SK-N-SH treated with all-trans-retinoic acid at 6 μM for 48 hours (cell line): ENCODE measurements at regions not wholly inside any gene's neighbourhood (a gene's known extent, or its start where the extent isn't known, plus 50 kb on each side); places are given as distances from the start of the nearest gene placed in this dataset.

Experiments
- ATAC-seq: fragments of 200-7000 bp; cut with Tn5 transposase; 3 replicates; pipeline ENCODE4 v1.9.1; 2020; ENCODE audit warnings: mild to moderate bottlenecking, moderate library complexity
- ARNTL ChIP-seq: fragments of 450-650 bp; formaldehyde crosslinking; IDR thresholded peaks from 2 replicates; pipeline ENCODE4 v1.5.0; 2020; ENCODE audit warnings: low read depth, mild to moderate bottlenecking, moderate library complexity, borderline replicate concordance
- BACH2 ChIP-seq: fragments of 250-450 bp; sonication (Bioruptor Pico); IDR thresholded peaks from 2 replicates; pipeline ENCODE4 v1.9.0; 2021; ENCODE audit warnings: mild to moderate bottlenecking, borderline replicate concordance
- CSDC2 ChIP-seq: fragments of 250-450 bp; sonication (Bioruptor Pico); IDR thresholded peaks from 2 replicates; pipeline ENCODE4 v1.5.0; 2020; ENCODE audit warnings: mild to moderate bottlenecking, moderate library complexity
- GLIS3 ChIP-seq: fragments of 250-450 bp; sonication (Bioruptor Pico); IDR thresholded peaks from 2 replicates; pipeline ENCODE4 v1.5.0; 2020; ENCODE audit warnings: mild to moderate bottlenecking, moderate library complexity
- ISL1 ChIP-seq: fragments of 250-450 bp; sonication (Bioruptor Pico); IDR thresholded peaks from 2 replicates; pipeline ENCODE4 v2.1.2; 2022; ENCODE audit warnings: mild to moderate bottlenecking, moderate library complexity
- OSR1 ChIP-seq: fragments of 250-450 bp; sonication (Bioruptor Pico); IDR thresholded peaks from 2 replicates; pipeline ENCODE4 v1.8.0; 2022; ENCODE audit warnings: moderate library complexity, mild to moderate bottlenecking, inconsistent platforms
- RARB ChIP-seq: fragments of 250-450 bp; sonication (Bioruptor Pico); IDR thresholded peaks from 2 replicates; pipeline ENCODE4 v1.8.0; 2021; ENCODE audit warnings: mild to moderate bottlenecking, moderate library complexity
- TCF4 ChIP-seq: fragments of 250-450 bp; sonication (Bioruptor Pico); IDR thresholded peaks from 2 replicates; pipeline ENCODE4 v1.8.0; 2021; ENCODE audit warnings: mild to moderate bottlenecking, moderate library complexity, borderline replicate concordance
- TOX ChIP-seq: fragments of 250-450 bp; sonication (Bioruptor Pico); IDR thresholded peaks from 2 replicates; pipeline ENCODE4 v1.8.0; 2021; ENCODE audit warnings: mild to moderate bottlenecking, moderate library complexity, borderline replicate concordance
- ZC3H10 ChIP-seq: fragments of 250-450 bp; sonication (Bioruptor Pico); IDR thresholded peaks from 2 replicates; pipeline ENCODE4 v1.5.1; 2021; ENCODE audit warnings: mild to moderate bottlenecking, moderate library complexity
- ZFP3 ChIP-seq: fragments of 250-450 bp; sonication (Bioruptor Pico); IDR thresholded peaks from 2 replicates; pipeline ENCODE4 v1.5.0; 2020; ENCODE audit warnings: mild to moderate bottlenecking, moderate library complexity
- ZFP30 ChIP-seq: fragments of 450-650 bp; formaldehyde crosslinking; IDR thresholded peaks from 2 replicates; pipeline ENCODE4 v1.5.0; 2022; ENCODE audit warnings: mild to moderate bottlenecking, moderate library complexity
- ZNF565 ChIP-seq: fragments of 450-650 bp; formaldehyde crosslinking; conservative IDR thresholded peaks from 2 replicates; pipeline ENCODE4 v1.5.0; 2020; ENCODE audit warnings: low read depth, mild to moderate bottlenecking, moderate library complexity
- ZNF70 ChIP-seq: fragments of 450-650 bp; formaldehyde crosslinking; IDR thresholded peaks from 2 replicates; pipeline ENCODE4 v1.5.0; 2020; ENCODE audit warnings: mild to moderate bottlenecking, moderate library complexity
- ZNF8 ChIP-seq: fragments of 450-650 bp; formaldehyde crosslinking; IDR thresholded peaks from 2 replicates; pipeline ENCODE4 v1.5.0; 2020; ENCODE audit warnings: mild to moderate bottlenecking, moderate library complexity
- TF ChIP-seq, protein P1 (sequence below): fragments of 250-450 bp; sonication (Bioruptor Pico); IDR thresholded peaks from 2 replicates; pipeline ENCODE4 v1.5.0; 2020; ENCODE audit warnings: mild to moderate bottlenecking, moderate library complexity
- TF ChIP-seq, protein P2 (sequence below): fragments of 250-450 bp; sonication (Bioruptor Pico); IDR thresholded peaks from 2 replicates; pipeline ENCODE4 v1.5.1; 2020; ENCODE audit warnings: low read depth, mild to moderate bottlenecking, moderate library complexity
- TF ChIP-seq, protein P3 (sequence below): fragments of 250-450 bp; sonication (Bioruptor Pico); IDR thresholded peaks from 2 replicates; pipeline ENCODE4 v1.8.0; 2020; ENCODE audit warnings: mild to moderate bottlenecking, moderate library complexity, borderline replicate concordance
- TF ChIP-seq, protein P4 (sequence below): fragments of 250-450 bp; sonication (Bioruptor Pico); IDR thresholded peaks from 2 replicates; pipeline ENCODE4 v1.8.0; 2021; ENCODE audit warnings: low read depth, mild to moderate bottlenecking, moderate library complexity, borderline replicate concordance

DNA sequence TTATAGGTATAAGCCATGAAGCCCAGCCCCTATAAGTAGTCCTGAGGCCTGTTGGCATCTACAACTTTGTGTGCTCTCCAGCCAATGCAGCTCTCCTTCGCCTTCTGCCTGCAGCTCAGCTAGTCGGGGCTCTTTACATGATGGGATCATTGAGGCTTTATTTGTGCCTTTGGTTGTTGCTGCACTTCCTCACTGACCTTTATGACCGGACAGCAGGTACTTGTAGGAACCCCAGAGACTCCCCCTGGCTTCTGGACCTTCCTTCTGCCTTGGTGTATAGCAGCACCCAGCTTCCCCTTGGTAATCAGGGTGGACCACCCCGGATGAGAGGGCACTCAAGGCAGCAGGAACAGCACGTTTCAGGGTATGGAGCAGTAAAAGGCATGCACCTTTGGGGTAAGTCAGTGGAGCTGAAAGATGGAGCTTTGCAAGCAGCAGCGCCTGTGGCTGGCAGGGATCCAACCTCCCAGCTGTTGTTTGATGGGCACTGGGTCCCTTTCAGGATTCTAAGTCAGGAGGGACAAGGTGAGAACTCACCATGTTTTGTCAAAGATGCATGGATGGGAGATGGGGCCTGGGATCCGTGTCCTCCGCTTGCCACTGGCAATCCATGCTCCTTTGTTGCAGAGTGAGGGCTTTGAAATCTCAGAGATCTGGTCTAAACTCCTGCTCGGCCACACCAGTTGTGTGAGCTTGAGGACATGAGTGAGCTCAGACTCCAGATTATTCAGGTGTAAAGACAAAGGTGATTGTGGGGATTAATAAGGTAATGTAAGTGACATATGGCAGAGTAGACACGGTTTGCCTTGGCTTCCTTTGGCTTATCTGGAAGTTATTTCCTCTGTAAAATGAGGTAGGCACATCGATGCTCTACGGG lies 65.1 kb upstream of the KLF13 start:
- ATAC-seq = no peak
- no peak for TF ChIP-seq GLIS3
- no peak for TF ChIP-seq ZC3H10 (CRISPR knock-in tag)
- TF ChIP-seq, protein P1, sequence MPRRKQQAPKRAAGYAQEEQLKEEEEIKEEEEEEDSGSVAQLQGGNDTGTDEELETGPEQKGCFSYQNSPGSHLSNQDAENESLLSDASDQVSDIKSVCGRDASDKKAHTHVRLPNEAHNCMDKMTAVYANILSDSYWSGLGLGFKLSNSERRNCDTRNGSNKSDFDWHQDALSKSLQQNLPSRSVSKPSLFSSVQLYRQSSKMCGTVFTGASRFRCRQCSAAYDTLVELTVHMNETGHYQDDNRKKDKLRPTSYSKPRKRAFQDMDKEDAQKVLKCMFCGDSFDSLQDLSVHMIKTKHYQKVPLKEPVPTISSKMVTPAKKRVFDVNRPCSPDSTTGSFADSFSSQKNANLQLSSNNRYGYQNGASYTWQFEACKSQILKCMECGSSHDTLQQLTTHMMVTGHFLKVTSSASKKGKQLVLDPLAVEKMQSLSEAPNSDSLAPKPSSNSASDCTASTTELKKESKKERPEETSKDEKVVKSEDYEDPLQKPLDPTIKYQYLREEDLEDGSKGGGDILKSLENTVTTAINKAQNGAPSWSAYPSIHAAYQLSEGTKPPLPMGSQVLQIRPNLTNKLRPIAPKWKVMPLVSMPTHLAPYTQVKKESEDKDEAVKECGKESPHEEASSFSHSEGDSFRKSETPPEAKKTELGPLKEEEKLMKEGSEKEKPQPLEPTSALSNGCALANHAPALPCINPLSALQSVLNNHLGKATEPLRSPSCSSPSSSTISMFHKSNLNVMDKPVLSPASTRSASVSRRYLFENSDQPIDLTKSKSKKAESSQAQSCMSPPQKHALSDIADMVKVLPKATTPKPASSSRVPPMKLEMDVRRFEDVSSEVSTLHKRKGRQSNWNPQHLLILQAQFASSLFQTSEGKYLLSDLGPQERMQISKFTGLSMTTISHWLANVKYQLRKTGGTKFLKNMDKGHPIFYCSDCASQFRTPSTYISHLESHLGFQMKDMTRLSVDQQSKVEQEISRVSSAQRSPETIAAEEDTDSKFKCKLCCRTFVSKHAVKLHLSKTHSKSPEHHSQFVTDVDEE (CRISPR knock-in tag) = no peak

DNA sequence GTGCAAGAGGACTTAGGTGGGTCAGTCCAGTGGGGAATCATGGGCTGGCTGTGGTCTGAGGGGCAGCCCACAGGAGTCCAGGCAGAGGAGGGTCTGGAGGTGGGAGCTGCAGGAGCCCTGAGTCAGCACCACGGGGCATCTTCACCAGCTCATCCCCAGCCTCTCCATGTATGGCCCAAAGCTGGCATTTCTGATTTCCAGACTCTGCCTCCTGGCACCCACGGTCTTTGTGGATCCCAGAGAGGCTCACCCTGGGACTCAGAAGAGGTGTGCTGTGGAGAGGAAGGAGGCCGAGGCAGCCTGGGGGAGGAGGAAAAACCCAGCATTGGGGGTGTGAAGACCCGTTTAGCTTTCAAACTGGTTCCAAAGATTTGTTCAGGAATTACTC lies 64.5 kb upstream of the KLF13 start:
- ATAC-seq = no peak
- TF ChIP-seq ISL1 (CRISPR knock-in tag) (no peak), BACH2 (CRISPR knock-in tag) (no peak), ARNTL (CRISPR knock-in tag) (no peak), ZNF8 (CRISPR knock-in tag) (no peak), TOX (CRISPR knock-in tag) (no peak), RARB (CRISPR knock-in tag) (no peak), OSR1 (CRISPR knock-in tag) (no peak), CSDC2 (CRISPR knock-in tag) (no peak), ZFP30 (CRISPR knock-in tag) (no peak), ZNF565 (CRISPR knock-in tag) (no peak), ZNF70 (CRISPR knock-in tag) (no peak), ZFP3 (CRISPR knock-in tag) (no peak), TCF4 (CRISPR knock-in tag) (no peak)
- TF ChIP-seq, protein P2, sequence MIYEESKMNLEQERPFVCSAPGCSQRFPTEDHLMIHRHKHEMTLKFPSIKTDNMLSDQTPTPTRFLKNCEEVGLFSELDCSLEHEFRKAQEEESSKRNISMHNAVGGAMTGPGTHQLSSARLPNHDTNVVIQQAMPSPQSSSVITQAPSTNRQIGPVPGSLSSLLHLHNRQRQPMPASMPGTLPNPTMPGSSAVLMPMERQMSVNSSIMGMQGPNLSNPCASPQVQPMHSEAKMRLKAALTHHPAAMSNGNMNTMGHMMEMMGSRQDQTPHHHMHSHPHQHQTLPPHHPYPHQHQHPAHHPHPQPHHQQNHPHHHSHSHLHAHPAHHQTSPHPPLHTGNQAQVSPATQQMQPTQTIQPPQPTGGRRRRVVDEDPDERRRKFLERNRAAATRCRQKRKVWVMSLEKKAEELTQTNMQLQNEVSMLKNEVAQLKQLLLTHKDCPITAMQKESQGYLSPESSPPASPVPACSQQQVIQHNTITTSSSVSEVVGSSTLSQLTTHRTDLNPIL (CRISPR knock-in tag) = no peak
- TF ChIP-seq, protein P1 (CRISPR knock-in tag) = no peak

DNA sequence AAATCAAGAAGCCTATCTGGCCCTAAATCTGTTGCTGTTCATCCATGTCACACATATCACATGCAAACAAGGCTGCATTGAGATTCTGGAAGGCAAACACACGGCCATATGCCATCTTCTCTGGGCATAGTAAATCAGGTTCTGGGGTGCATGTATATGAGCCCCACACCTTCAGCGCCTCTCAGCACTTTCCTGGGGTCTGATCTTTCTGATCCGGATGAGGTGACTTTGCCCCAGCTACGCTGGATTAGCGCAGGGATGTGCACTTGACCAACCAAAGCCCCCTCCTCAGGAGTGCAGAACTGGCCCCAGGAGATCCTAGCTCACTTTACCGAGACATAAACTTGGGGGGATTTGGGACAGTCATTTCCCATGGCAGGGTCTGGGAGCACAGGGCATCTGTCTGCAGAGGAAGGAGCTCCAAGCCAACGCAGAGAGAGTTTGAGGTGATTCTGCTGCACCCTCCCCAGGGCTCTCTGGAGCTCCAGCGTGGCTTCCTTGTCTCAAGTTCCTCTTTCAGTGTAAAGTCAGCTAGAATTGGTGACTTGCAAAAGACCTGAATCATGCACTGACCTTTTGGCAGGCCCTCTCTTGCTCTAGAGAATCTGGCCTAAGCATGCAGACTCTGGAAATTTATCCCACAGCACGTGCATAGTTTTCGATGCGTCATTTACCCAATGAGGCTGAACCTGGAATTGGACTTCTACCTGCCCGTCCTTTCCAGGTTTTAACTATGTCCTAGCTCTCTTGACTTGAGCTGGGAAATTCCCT lies 63.5 kb upstream of the KLF13 start:
- no peak for ATAC-seq
- TF ChIP-seq TOX (CRISPR knock-in tag) (no peak), ZFP3 (CRISPR knock-in tag) (no peak), ZNF70 (CRISPR knock-in tag) (no peak), GLIS3 (no peak), ZC3H10 (CRISPR knock-in tag) (no peak), ZFP30 (CRISPR knock-in tag) (no peak), CSDC2 (CRISPR knock-in tag) (no peak), BACH2 (CRISPR knock-in tag) (no peak)
- TF ChIP-seq, protein P1 (CRISPR knock-in tag) = no peak
- TF ChIP-seq, protein P3, sequence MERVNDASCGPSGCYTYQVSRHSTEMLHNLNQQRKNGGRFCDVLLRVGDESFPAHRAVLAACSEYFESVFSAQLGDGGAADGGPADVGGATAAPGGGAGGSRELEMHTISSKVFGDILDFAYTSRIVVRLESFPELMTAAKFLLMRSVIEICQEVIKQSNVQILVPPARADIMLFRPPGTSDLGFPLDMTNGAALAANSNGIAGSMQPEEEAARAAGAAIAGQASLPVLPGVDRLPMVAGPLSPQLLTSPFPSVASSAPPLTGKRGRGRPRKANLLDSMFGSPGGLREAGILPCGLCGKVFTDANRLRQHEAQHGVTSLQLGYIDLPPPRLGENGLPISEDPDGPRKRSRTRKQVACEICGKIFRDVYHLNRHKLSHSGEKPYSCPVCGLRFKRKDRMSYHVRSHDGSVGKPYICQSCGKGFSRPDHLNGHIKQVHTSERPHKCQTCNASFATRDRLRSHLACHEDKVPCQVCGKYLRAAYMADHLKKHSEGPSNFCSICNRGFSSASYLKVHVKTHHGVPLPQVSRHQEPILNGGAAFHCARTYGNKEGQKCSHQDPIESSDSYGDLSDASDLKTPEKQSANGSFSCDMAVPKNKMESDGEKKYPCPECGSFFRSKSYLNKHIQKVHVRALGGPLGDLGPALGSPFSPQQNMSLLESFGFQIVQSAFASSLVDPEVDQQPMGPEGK = no peak
- TF ChIP-seq, protein P4, sequence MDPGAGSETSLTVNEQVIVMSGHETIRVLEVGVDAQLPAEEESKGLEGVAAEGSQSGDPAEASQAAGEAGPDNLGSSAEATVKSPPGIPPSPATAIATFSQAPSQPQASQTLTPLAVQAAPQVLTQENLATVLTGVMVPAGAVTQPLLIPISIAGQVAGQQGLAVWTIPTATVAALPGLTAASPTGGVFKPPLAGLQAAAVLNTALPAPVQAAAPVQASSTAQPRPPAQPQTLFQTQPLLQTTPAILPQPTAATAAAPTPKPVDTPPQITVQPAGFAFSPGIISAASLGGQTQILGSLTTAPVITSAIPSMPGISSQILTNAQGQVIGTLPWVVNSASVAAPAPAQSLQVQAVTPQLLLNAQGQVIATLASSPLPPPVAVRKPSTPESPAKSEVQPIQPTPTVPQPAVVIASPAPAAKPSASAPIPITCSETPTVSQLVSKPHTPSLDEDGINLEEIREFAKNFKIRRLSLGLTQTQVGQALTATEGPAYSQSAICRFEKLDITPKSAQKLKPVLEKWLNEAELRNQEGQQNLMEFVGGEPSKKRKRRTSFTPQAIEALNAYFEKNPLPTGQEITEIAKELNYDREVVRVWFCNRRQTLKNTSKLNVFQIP (CRISPR knock-in tag) = no peak
